ENCODE measurements at regions not wholly inside any gene's neighbourhood (a gene's known extent, or its start where the extent isn't known, plus 50 kb on each side); places are given as distances from the start of the nearest gene placed in this dataset.

DNA sequence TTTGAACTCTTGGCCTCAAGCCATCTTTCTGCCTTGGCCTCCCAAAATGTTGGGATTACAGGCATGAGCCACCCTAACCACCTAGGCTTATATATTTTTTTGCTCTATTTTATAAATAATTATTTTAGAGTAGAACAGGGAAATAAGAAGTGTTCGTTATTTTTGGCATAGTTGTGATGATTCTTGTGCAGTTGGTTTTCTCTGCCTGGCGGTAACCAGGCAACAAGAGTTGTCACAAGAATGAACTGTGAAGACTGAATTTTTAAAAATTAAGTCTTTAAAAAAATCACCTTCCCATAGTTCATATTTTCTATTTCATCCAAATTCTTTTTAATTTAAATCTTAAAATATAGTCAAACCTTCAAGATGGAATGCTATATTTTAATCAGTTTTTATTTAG lies 310.2 kb downstream of the ARL6IP6 start:
- Histone ChIP-seq H3K4me2 (ENCODE audit: low read length) (no peak overlapping the region), H3K36me3 (ENCODE audit: control insufficient read depth in 1 of 2, insufficient read depth in 2 of 2, low read length in 2 of 2) (no peaks in the 10 kb centered on the region), H3K4me3 (replicated peaks in 1 of 2; ENCODE audit: low read depth in 1 of 2, low read length in 2 of 2) (no peak overlapping the region), H2AFZ (ENCODE audit: low read depth, low read length, poor library complexity, severe bottlenecking) (no peak overlapping the region), H3K79me2 (ENCODE audit: insufficient read depth, low read length) (no peaks in the 10 kb centered on the region), H3K9ac (ENCODE audit: low read length) (no peak overlapping the region), H3K27ac (ENCODE audit: low read depth, low read length) (no peak overlapping the region), H3K9me3 (ENCODE audit: control insufficient read depth in 1 of 2, insufficient read depth in 1 of 2, low read depth in 1 of 2, low read length in 2 of 2) (no peaks in the 10 kb centered on the region), H3K27me3 (ENCODE audit: insufficient read depth, low read length) (no peaks in the 10 kb centered on the region), H3K4me1 (ENCODE audit: control insufficient read depth in 1 of 2, insufficient read depth in 2 of 2, low read length in 2 of 2) (no peaks in the 10 kb centered on the region), H3K9me2 (ENCODE audit: insufficient read depth) (no peaks in the 10 kb centered on the region), H4K20me1 (ENCODE audit: insufficient read depth) (no peaks in the 10 kb centered on the region)
- ATAC-seq (no peak), DNase-seq (ENCODE audit: low read depth, low spot score) (no peak)
- ChIA-PET CTCF (no interaction called here), RAD21 (ENCODE audit: low non-redundant PET in 1 of 2, low total read pairs in 2 of 2, uncharacterized antibody in 2 of 2, unreplicated experiment in 2 of 2) (no interaction called here), POLR2A (no interaction called here)
- BruUV-seq (replicated peaks), result no TSS peak
- TF ChIP-seq SP1 (IDR thresholded peaks at IDR 0.05; ENCODE audit: low read depth) (no peak), FOSL1 (IDR thresholded peaks at IDR 0.05; ENCODE audit: low read depth) (no peak), ZFX (IDR thresholded peaks at IDR 0.05) (no peak), TCF7L2 (IDR thresholded peaks at IDR 0.05; ENCODE audit: borderline replicate concordance, extremely low read depth, insufficient read depth, insufficient read length) (no peak), CEBPB (IDR thresholded peaks at IDR 0.05; ENCODE audit: low read depth) (no peak), JUND (IDR thresholded peaks at IDR 0.05) (no peak), RAD21 (IDR thresholded peaks at IDR 0.05; ENCODE audit: low read depth) (no peak), CBX3 (IDR thresholded peaks at IDR 0.05; ENCODE audit: low read depth) (no peak), ZNF274 (IDR thresholded peaks at IDR 0.05; ENCODE audit: low read depth, low read length) (no peak), EGR1 (IDR thresholded peaks at IDR 0.05; ENCODE audit: low read depth) (no peak), POLR2AphosphoS5 (IDR thresholded peaks at IDR 0.05; ENCODE audit: low read depth, low read length) (no peak), ELF1 (IDR thresholded peaks at IDR 0.05; ENCODE audit: borderline replicate concordance, low read depth) (no peak), YY1 (IDR thresholded peaks at IDR 0.05; ENCODE audit: extremely low read depth, insufficient replicate concordance, low read depth, low read length) (no peak), EZH2 (IDR thresholded peaks at IDR 0.05) (no peak), ZBTB33 (IDR thresholded peaks at IDR 0.05; ENCODE audit: extremely low read depth, insufficient replicate concordance, low read length) (no peak)
- TF ChIP-seq, protein P1, sequence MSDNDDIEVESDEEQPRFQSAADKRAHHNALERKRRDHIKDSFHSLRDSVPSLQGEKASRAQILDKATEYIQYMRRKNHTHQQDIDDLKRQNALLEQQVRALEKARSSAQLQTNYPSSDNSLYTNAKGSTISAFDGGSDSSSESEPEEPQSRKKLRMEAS (IDR thresholded peaks at IDR 0.05), result no peak
- TF ChIP-seq, protein P2, sequence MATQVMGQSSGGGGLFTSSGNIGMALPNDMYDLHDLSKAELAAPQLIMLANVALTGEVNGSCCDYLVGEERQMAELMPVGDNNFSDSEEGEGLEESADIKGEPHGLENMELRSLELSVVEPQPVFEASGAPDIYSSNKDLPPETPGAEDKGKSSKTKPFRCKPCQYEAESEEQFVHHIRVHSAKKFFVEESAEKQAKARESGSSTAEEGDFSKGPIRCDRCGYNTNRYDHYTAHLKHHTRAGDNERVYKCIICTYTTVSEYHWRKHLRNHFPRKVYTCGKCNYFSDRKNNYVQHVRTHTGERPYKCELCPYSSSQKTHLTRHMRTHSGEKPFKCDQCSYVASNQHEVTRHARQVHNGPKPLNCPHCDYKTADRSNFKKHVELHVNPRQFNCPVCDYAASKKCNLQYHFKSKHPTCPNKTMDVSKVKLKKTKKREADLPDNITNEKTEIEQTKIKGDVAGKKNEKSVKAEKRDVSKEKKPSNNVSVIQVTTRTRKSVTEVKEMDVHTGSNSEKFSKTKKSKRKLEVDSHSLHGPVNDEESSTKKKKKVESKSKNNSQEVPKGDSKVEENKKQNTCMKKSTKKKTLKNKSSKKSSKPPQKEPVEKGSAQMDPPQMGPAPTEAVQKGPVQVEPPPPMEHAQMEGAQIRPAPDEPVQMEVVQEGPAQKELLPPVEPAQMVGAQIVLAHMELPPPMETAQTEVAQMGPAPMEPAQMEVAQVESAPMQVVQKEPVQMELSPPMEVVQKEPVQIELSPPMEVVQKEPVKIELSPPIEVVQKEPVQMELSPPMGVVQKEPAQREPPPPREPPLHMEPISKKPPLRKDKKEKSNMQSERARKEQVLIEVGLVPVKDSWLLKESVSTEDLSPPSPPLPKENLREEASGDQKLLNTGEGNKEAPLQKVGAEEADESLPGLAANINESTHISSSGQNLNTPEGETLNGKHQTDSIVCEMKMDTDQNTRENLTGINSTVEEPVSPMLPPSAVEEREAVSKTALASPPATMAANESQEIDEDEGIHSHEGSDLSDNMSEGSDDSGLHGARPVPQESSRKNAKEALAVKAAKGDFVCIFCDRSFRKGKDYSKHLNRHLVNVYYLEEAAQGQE (IDR thresholded peaks at IDR 0.05; ENCODE audit: low read depth), result no peak
- intact Hi-C loops (cut with micrococcal nuclease), result no loop called here

All from HCT116 (cell line).